Effector memory CD4-positive, alpha-beta T cell (primary cell): ENCODE measurements at regions not wholly inside any gene's neighbourhood (a gene's known extent, or its start where the extent isn't known, plus 50 kb on each side); places are given as distances from the start of the nearest gene placed in this dataset.

Experiments used
- DNase-seq, 3 donors: peaks; one replicate each; pipeline ENCODE4 v3.0.0-alpha.2; 2020
- H3K27ac ChIP-seq: 2 replicates; pipeline ENCODE4 v1.7.0; 2013; ENCODE audit warnings: mild to moderate bottlenecking, low read length, moderate library complexity; ENCODE audit not compliant: insufficient read depth, poor library complexity, severe bottlenecking
- H3K27me3 ChIP-seq: replicated peaks from 2 replicates; pipeline ENCODE4 v1.7.0; 2013; ENCODE audit warnings: mild to moderate bottlenecking, low read length; ENCODE audit not compliant: insufficient read depth, control insufficient read depth, poor library complexity, severe bottlenecking
- H3K36me3 ChIP-seq: 2 replicates; pipeline ENCODE4 v1.7.0; 2013; ENCODE audit warnings: mild to moderate bottlenecking, low read length, moderate library complexity; ENCODE audit not compliant: control insufficient read depth, insufficient read depth
- H3K4me1 ChIP-seq: 2 replicates; pipeline ENCODE4 v1.7.0; 2013; ENCODE audit warnings: low read length, mild to moderate bottlenecking; ENCODE audit not compliant: control insufficient read depth, insufficient read depth, poor library complexity, severe bottlenecking
- H3K4me3 ChIP-seq: 2 replicates; pipeline ENCODE4 v1.7.0; 2013; ENCODE audit warnings: low read length, low read depth, mild to moderate bottlenecking; ENCODE audit not compliant: insufficient read depth, poor library complexity, severe bottlenecking
- H3K9me3 ChIP-seq: 2 replicates; pipeline ENCODE4 v1.7.0; 2013; ENCODE audit warnings: mild to moderate bottlenecking, low read length, moderate library complexity; ENCODE audit not compliant: control insufficient read depth

GRCh38 chr2:239468491-239469105, 67.8 kb upstream of the HDAC4 start:
- no peaks in the 10 kb centered on the region for H3K36me3 ChIP-seq

DNA sequence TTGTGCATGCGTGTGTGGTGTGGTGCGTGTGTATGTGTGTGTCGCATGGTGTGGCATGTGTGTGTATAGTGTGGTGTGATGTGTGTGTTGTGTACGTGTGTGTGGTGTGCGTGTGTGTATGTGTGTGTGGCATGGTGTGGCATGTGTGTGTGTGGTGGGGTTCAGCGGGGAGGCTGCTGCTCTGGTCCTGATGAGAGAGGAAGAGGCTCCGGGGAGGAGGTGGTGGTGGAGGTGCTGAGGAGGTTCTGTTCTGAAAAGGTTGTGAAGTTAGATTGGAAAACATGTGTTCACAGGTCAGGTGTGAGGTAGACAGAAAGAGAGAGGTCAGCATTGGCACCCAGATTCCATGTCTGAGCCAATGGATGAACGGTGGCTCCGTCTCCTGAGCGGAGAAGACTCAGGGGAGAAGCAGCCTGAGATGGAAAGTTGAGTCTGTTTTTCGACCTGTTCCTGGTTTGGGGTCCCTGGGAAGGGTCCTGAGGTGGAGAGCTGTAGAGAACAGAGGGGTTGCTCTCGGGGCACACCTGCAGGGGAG, 67.2 kb upstream of the HDAC4 start:
- Histone ChIP-seq H3K27me3 (no peaks in the 10 kb centered on the region), H3K9me3 (no peaks in the 10 kb centered on the region), H3K36me3 (no peaks in the 10 kb centered on the region), H3K4me3 (no peak overlapping the region), H3K4me1 (no peaks in the 10 kb centered on the region), H3K27ac (no peak overlapping the region)
- DNase-seq: no peak

More at GRCh38 chr2:239468491-239469105, 67.8 kb upstream of the HDAC4 start:
- Histone ChIP-seq H3K27me3 (no peaks in the 10 kb centered on the region), H3K9me3 (no peaks in the 10 kb centered on the region), H3K4me1 (no peaks in the 10 kb centered on the region), H3K27ac (no peak overlapping the region), H3K4me3 (no peak overlapping the region)
- no peak for DNase-seq

DNA sequence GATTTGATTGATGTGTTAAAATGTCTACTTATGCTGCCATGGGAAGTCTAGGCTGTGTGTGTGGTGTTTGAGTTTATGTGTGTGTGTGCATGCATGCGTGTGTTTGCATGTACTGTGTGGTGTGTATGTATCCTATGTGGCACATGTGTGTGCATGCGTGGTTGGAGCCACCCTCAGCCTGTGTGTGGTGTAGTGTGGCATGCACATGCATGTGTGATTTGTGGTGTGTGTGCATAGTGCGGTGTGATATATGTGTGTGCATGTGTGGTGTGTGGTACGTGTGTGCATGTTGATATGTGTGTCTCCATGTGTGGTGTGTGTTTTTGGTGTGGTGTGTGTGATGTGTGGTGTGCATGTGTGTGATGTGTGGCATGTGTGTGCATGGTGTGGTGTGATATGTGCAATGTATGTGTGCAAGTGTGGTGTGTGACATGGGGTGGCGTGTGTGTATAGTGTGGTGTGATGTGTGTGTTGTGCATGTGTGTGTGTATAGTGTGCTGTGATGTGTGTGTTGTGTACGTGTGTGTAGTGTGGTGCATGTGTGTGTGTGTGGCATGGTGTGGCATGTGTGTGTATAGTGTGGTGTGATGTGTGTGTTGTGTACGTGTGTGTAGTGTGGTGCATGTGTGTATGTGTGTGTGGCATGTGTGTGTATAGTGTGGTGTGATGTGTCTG, 66.6 kb upstream of the HDAC4 start:
- Histone ChIP-seq H3K4me1 (no peaks in the 10 kb centered on the region), H3K4me3 (no peak overlapping the region), H3K36me3 (no peaks in the 10 kb centered on the region), H3K27ac (no peak overlapping the region), H3K9me3 (no peaks in the 10 kb centered on the region), H3K27me3 (no peaks in the 10 kb centered on the region)
- no peak for DNase-seq

GRCh38 chr2:239466755-239467271, 66.0 kb upstream of the HDAC4 start:
- Histone ChIP-seq H3K4me1 (no peaks in the 10 kb centered on the region), H3K36me3 (no peaks in the 10 kb centered on the region), H3K9me3 (no peaks in the 10 kb centered on the region), H3K4me3 (no peak overlapping the region), H3K27me3 (no peaks in the 10 kb centered on the region), H3K27ac (no peak overlapping the region)
- no peak for DNase-seq

DNA sequence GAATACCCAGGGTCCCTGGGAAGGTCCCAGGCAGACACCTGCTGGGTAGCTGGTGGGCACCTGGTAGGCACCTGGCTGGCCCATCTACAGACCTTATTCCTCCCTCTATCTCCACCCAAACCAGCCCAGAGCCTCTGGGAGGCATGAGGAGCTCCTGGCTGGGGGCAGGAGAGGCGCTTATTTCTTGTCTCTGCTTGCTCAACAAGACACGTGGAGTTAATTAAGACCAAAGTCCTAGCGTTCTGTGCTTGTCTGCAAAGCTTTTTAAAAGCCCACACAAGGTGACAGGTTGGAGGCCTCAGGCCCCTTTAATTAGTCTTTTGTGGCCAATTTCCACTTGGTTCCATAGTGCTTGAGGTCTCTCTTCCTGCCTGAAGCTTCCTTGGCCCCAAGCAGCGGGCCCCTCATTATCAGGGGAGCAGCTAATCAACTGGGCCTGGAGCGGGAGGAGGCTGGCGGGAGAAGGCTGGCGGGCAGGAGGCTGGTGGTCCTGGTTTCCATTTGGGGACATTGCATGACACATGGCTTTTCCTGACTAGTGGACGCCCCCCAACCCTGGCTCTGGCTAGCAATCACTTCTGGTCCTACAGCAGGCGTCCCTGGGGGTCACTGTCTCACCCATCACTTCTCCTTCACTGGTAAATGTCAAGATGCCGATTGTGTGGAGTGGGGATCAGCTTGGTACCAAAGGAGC, 65.4 kb upstream of the HDAC4 start:
- no peaks in the 10 kb centered on the region for H3K36me3 ChIP-seq
- H3K9me3 ChIP-seq: no peaks in the 10 kb centered on the region
- H3K27me3 ChIP-seq: no peaks in the 10 kb centered on the region
- H3K27ac ChIP-seq: no peak overlapping the region
- no peaks in the 10 kb centered on the region for H3K4me1 ChIP-seq
- no peak for DNase-seq
- H3K4me3 ChIP-seq: no peak overlapping the region

GRCh38 chr2:239465017-239466001, 64.5 kb upstream of the HDAC4 start:
- Histone ChIP-seq H3K36me3 (no peaks in the 10 kb centered on the region), H3K4me1 (no peaks in the 10 kb centered on the region), H3K27ac (no peak overlapping the region), H3K9me3 (no peaks in the 10 kb centered on the region), H3K4me3 (no peak overlapping the region), H3K27me3 (no peaks in the 10 kb centered on the region)
- no peak for DNase-seq

GRCh38 chr2:239464166-239465016, 63.6 kb upstream of the HDAC4 start:
- Histone ChIP-seq H3K27ac (no peak overlapping the region), H3K36me3 (no peaks in the 10 kb centered on the region), H3K4me1 (no peaks in the 10 kb centered on the region), H3K27me3 (no peaks in the 10 kb centered on the region), H3K4me3 (no peak overlapping the region), H3K9me3 (no peaks in the 10 kb centered on the region)
- no peak for DNase-seq

DNA sequence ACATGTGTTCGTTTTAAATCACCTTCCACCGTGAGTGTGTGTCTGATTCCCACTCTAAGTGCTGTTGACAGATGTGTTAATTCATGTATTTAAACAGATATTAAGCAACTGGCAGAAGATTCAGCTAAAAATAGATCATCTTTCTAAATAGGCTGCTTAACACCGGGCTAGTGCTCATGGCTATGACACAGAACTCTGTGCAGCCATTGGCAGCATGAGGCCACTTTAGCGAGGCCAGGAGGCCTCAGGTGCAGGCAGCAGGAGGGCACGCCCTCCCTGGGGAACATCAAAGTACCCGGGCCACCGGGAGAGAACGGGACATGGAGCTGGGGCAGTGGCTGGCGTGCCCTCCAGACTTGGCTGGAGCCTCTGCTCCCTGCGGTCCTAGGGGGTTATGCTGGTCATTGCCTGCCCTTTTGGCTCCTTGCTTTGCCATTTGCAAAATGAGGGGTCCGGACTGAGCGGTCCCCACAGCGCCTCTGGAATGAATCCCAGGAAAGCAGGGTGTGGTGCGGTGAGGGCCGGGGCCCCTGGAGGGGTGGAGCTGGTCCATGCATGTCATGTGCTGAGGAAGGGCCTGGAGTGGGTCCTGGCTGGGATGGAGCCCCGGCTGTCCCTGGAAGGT, 62.8 kb upstream of the HDAC4 start:
- Histone ChIP-seq H3K4me1 (no peaks in the 10 kb centered on the region), H3K36me3 (no peaks in the 10 kb centered on the region), H3K9me3 (no peaks in the 10 kb centered on the region), H3K27ac (no peak overlapping the region), H3K27me3 (no peaks in the 10 kb centered on the region), H3K4me3 (no peak overlapping the region)
- DNase-seq: no peak
